Activated CD4-positive, alpha-beta T cell treated with anti-CD3 and anti-CD28 coated beads, Interleukin-2, Interleukin-4, amounts not matched to agents 100 ng/mL and 50 ng/mL, durations not matched to agents 16 hours and 8 hours (primary cell): ENCODE measurements at regions not wholly inside any gene's neighbourhood (a gene's known extent, or its start where the extent isn't known, plus 50 kb on each side); places are given as distances from the start of the nearest gene placed in this dataset.

Experiments used
- DNase-seq: peaks from one replicate; pipeline ENCODE4 v3.0.0-alpha.2; 2020; ENCODE audit warnings: low spot score

GRCh38 chr5:61910771-61911170, 395.2 kb upstream of the KIF2A start:
- DNase-seq: peak; percentile 15

- no peak for DNase-seq
Measured at GRCh38 chr5:61912559-61912958, 393.4 kb upstream of the KIF2A start.

GRCh38 chr5:61915646-61916045, 390.4 kb upstream of the KIF2A start:
- DNase-seq: no peak

GRCh38 chr5:61916621-61917620, 389.1 kb upstream of the KIF2A start:
- DNase-seq: no peak

GRCh38 chr5:61918611-61919010, 387.4 kb upstream of the KIF2A start:
- DNase-seq: no peak

GRCh38 chr5:61919920-61920319, 386.1 kb upstream of the KIF2A start:
- no peak for DNase-seq

GRCh38 chr5:61924251-61924650, 381.8 kb upstream of the KIF2A start:
- DNase-seq: no peak

- DNase-seq: no peak
Measured at GRCh38 chr5:61926911-61927310, 379.1 kb upstream of the KIF2A start.

GRCh38 chr5:61931236-61931635, 374.8 kb upstream of the KIF2A start:
- DNase-seq: peak; percentile 1

GRCh38 chr5:61933787-61934626, 372.0 kb upstream of the KIF2A start:
- DNase-seq: peak; percentile 9

- DNase-seq: no peak
Measured at GRCh38 chr5:61941637-61942036, 364.4 kb upstream of the KIF2A start.

- DNase-seq: no peak
Measured at GRCh38 chr5:61942462-61943049, 363.4 kb upstream of the KIF2A start.

- DNase-seq: no peak
Measured at GRCh38 chr5:61943713-61944112, 362.3 kb upstream of the KIF2A start.

GRCh38 chr5:61948151-61948550, 357.9 kb upstream of the KIF2A start:
- no peak for DNase-seq

- no peak for DNase-seq
Measured at GRCh38 chr5:61949054-61949678, 356.8 kb upstream of the KIF2A start.

GRCh38 chr5:61949679-61950435, 356.1 kb upstream of the KIF2A start:
- DNase-seq: no peak

- DNase-seq: no peak
Measured at GRCh38 chr5:61951295-61951694, 354.7 kb upstream of the KIF2A start.

- DNase-seq: no peak
Measured at GRCh38 chr5:61953913-61954312, 352.1 kb upstream of the KIF2A start.

GRCh38 chr5:61964201-61964600, 341.8 kb upstream of the KIF2A start:
- no peak for DNase-seq

- DNase-seq: no peak
Measured at GRCh38 chr5:61965069-61965468, 340.9 kb upstream of the KIF2A start.

- DNase-seq: no peak
Measured at GRCh38 chr5:61965490-61965889, 340.5 kb upstream of the KIF2A start.
